Thyroid gland (tissue), 4 donors: ENCODE measurements at regions not wholly inside any gene's neighbourhood (a gene's known extent, or its start where the extent isn't known, plus 50 kb on each side); places are given as distances from the start of the nearest gene placed in this dataset.

ENCODE experiments used
- DNase-seq, 2 donors: peaks; one replicate each; pipeline ENCODE4 v3.0.0-alpha.2; 2019
- H3K27ac ChIP-seq, 3 donors: fragments of 200-600 bp; sonication (generic); 1 replicate in 2 of 3; 2 replicates in 1 of 3; pipeline ENCODE4 v1.5.1; 2016 to 2019; ENCODE audit warnings: mild to moderate bottlenecking in 1 of 3, moderate library complexity in 1 of 3
- H3K27me3 ChIP-seq: fragments of 200-600 bp; sonication (generic); one replicate; pipeline ENCODE4 v1.5.1; 2019
- H3K36me3 ChIP-seq, 2 donors: fragments of 200-600 bp; sonication (generic); one replicate each; pipeline ENCODE4 v1.5.1; 2016 to 2019
- H3K4me1 ChIP-seq, 2 donors: fragments of 200-600 bp; sonication (generic); one replicate each; pipeline ENCODE4 v1.5.1; 2017 to 2019
- H3K4me3 ChIP-seq, 3 donors: fragments of 200-600 bp; sonication (generic); replicated peaks in 1 of 3; 1 replicate in 2 of 3; 2 replicates in 1 of 3; pipeline ENCODE4 v1.5.1; 2016; ENCODE audit warnings: mild to moderate bottlenecking in 1 of 3
- H3K9me3 ChIP-seq: fragments of 200-600 bp; sonication (generic); one replicate; pipeline ENCODE4 v1.5.1; 2017
- POLR2A ChIP-seq, 2 donors: fragments of 450-650 bp; IDR thresholded peaks; one replicate each; pipeline ENCODE4 v1.6.1; 2017; ENCODE audit warnings: antibody characterized with exemption in 2 of 2, mild to moderate bottlenecking in 2 of 2, moderate library complexity in 1 of 2
- WGBS, 2 donors: methylation state at CpG; one replicate each; pipeline ENCODE4 v1.1.5; 2017; 5-methylcytosine and 5-hydroxymethylcytosine counted together
- intact Hi-C: fragments of 100-400 bp; cut with DNase I; formaldehyde crosslinking; loops from one replicate; pipeline ENCODE4 v1.15.1; 2023
- TF ChIP-seq, protein P1 (sequence below), 6 experiments: fragments of 200-600 bp in 3 of 6; fragments of 450-650 bp in 3 of 6; sonication (generic) in 3 of 6; IDR thresholded peaks; one replicate each; pipeline ENCODE4 v1.5.1; 2016 to 2019; ENCODE audit warnings: antibody characterized with exemption in 6 of 6, mild to moderate bottlenecking in 2 of 6, inconsistent platforms in 1 of 6, moderate library complexity in 1 of 6

DNA sequence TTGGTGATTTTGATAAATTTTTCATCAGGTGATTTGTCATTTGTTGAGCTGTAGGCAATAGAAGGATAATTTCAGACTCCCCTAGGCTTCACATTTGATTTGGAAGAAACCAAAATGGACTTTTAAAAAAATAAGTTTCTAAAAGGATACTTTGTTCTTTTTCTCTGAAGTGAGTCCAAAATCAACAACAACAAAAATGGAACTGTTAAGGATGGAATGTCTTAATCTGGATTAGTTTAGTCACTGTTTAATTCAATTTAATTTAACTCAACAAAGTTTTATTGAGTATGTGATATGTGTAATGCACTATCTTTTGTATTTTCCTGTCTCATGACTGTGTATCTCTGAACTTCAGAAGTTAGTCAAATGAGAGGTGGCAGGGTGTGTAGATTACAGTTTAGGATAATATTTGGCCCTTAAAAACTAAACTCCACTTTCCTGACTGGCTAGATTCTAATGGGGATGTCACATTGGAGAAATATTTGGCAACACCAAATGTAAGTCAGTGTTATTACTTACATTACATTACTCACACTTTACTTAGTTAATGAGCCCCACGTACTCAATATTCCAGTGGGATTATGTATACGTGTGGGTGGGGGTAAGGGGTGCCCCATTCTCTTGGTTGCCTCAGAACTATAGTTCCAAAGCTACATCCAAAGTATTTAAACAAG is 209.7 kb downstream of the BCAT1 start:
- WGBS, 2 donors, result 85 to 88% methylated on average over 2 of the region's 2 CpGs
- no peak overlapping the region for H3K4me3 ChIP-seq
- H3K36me3 ChIP-seq, result no peaks in the 10 kb centered on the region
- no peak overlapping the region for H3K27ac ChIP-seq
- no peaks in the 10 kb centered on the region for H3K4me1 ChIP-seq
- H3K9me3 ChIP-seq, result no peaks in the 10 kb centered on the region
- H3K27me3 ChIP-seq, result no peaks in the 10 kb centered on the region
- intact Hi-C loops, result no loop called here
- TF ChIP-seq, protein P1, sequence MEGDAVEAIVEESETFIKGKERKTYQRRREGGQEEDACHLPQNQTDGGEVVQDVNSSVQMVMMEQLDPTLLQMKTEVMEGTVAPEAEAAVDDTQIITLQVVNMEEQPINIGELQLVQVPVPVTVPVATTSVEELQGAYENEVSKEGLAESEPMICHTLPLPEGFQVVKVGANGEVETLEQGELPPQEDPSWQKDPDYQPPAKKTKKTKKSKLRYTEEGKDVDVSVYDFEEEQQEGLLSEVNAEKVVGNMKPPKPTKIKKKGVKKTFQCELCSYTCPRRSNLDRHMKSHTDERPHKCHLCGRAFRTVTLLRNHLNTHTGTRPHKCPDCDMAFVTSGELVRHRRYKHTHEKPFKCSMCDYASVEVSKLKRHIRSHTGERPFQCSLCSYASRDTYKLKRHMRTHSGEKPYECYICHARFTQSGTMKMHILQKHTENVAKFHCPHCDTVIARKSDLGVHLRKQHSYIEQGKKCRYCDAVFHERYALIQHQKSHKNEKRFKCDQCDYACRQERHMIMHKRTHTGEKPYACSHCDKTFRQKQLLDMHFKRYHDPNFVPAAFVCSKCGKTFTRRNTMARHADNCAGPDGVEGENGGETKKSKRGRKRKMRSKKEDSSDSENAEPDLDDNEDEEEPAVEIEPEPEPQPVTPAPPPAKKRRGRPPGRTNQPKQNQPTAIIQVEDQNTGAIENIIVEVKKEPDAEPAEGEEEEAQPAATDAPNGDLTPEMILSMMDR (IDR thresholded peaks at IDR 0.05), result no peak
- no peak for TF ChIP-seq POLR2A (IDR thresholded peaks at IDR 0.05)
- no peak for DNase-seq

DNA sequence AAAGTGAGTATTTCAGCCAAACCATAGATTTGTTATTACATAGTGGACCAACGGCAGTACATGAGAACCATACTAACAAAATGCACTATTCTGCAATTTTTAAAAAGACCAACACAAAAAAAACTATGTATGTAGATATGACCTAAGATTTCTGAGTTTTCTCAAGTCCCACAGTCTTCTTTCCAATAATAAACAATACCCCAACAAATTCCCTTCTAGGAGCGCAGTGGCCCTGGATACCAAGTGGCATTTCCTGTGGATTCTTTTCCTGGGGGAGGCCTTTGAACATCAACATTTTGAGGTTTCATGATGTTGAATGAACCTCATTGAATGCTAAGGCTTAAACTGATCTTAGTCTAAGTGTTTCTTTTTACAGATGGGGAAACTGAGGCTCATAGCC is 210.5 kb downstream of the BCAT1 start:
- WGBS, 2 donors, result 83 to 87% methylated on average over 2 of the region's 2 CpGs
- H3K36me3 ChIP-seq, result no peaks in the 10 kb centered on the region

DNA sequence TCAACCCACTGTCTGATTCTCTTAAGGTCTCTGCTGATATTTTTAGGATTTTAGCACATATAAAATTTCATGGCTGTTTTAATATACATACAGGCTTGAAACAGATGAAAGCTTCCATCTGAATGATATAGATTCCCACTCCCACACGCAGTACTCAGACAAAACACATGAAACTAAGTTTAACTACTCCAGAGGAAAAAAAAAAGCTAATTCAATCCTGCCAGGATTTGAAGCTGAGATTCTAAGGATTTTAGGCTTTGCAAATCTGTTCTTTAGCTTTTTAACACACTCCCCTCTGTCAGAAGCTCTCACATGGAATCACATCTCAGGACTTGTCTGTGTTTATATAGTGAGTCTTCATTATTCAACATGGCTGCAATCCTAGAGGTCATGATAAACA is 217.3 kb downstream of the BCAT1 start:
- Histone ChIP-seq H3K27me3 (no peaks in the 10 kb centered on the region), H3K9me3 (no peaks in the 10 kb centered on the region), H3K4me1 (no peaks in the 10 kb centered on the region), H3K27ac (no peak overlapping the region), H3K4me3 (no peak overlapping the region), H3K36me3 (no peaks in the 10 kb centered on the region)
- no peak for DNase-seq
- intact Hi-C loops, result no loop called here
- 88 to 93% methylated on average over 1 of the region's 1 CpG for WGBS, 2 donors
- TF ChIP-seq POLR2A (IDR thresholded peaks at IDR 0.05), result no peak
- TF ChIP-seq, protein P1 (IDR thresholded peaks at IDR 0.05), result no peak

More for the DNA sequence above, 210.5 kb downstream of the BCAT1 start:
- H3K27me3 ChIP-seq, result no peaks in the 10 kb centered on the region
- no peaks in the 10 kb centered on the region for H3K9me3 ChIP-seq
- no peaks in the 10 kb centered on the region for H3K4me1 ChIP-seq
- H3K4me3 ChIP-seq, result no peak overlapping the region
- DNase-seq, result no peak
- intact Hi-C loops, result no loop called here
- H3K27ac ChIP-seq, result no peak overlapping the region
- TF ChIP-seq POLR2A (IDR thresholded peaks at IDR 0.05), result no peak
- TF ChIP-seq, protein P1 (IDR thresholded peaks at IDR 0.05), result no peak

DNA sequence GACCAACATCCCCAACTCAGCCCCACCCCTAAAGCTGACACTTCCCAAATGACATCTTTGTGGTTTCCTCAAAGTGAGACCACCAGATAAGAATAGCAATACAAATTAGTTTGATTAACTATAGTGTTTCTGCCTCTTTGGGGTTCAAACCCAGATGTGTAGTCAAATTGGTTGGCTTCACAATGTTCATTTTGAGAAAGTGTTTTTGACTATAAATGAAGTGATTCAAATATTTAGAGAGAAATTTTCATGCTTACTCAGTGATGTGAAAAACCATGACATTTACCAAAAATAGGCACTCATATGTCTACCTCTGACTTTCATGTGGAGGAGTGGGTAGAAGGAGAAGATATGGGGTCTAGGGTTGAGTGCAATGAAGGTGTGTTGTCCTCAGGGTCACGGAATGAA is 218.4 kb downstream of the BCAT1 start:
- H3K9me3 ChIP-seq, result no peaks in the 10 kb centered on the region
- no peak for TF ChIP-seq POLR2A (IDR thresholded peaks at IDR 0.05)
- TF ChIP-seq, protein P1 (IDR thresholded peaks at IDR 0.05), result no peak
- H3K36me3 ChIP-seq, result no peaks in the 10 kb centered on the region
- no peaks in the 10 kb centered on the region for H3K4me1 ChIP-seq
- no peaks in the 10 kb centered on the region for H3K27me3 ChIP-seq
- intact Hi-C loops, result no loop called here
- WGBS, 2 donors, result 88 to 89% methylated on average over 1 of the region's 1 CpG
- no peak overlapping the region for H3K4me3 ChIP-seq
- DNase-seq, result no peak
- no peak overlapping the region for H3K27ac ChIP-seq

DNA sequence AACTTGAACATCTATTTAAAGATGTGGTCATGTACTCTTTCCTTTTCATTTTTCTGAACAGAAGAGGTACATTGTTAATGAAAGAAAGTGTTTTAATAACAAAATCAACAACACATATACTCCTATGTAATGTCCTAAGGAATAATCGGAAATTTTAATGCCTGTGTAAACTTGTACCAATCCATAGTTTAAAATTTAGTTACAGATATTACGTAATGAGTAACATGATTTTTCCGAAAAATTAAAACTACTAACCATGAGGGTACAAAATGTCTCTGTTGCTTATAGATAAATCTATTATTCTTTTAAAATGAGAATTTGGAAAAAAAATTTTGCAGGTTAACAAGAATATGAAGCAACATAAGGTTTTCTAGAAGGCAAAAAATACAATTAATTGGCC is 220.1 kb downstream of the BCAT1 start:
- H3K4me1 ChIP-seq, result no peaks in the 10 kb centered on the region
- no peak overlapping the region for H3K27ac ChIP-seq
- no peaks in the 10 kb centered on the region for H3K27me3 ChIP-seq
- no peak for DNase-seq
- no peak for TF ChIP-seq POLR2A (IDR thresholded peaks at IDR 0.05)
- TF ChIP-seq, protein P1 (IDR thresholded peaks at IDR 0.05), result no peak
- no peak overlapping the region for H3K4me3 ChIP-seq
- H3K36me3 ChIP-seq, result no peaks in the 10 kb centered on the region
- 94 to 95% methylated on average over 3 of the region's 3 CpGs for WGBS, 2 donors
- intact Hi-C loops, result no loop called here
- no peaks in the 10 kb centered on the region for H3K9me3 ChIP-seq
